GM23248 (cell line): ENCODE measurements at regions not wholly inside any gene's neighbourhood (a gene's known extent, or its start where the extent isn't known, plus 50 kb on each side); places are given as distances from the start of the nearest gene placed in this dataset.

ENCODE experiments used
- DNase-seq: peaks from one replicate; pipeline ENCODE4 v3.0.0-alpha.2; 2015
- H2AFZ ChIP-seq: fragments of 200-600 bp; sonication (generic); 2 replicates; pipeline ENCODE4 v1.6.1; 2016; ENCODE audit warnings: antibody characterized with exemption
- H3F3A ChIP-seq: fragments of 200-600 bp; sonication (generic); 2 replicates; pipeline ENCODE4 v1.6.1; 2016; ENCODE audit warnings: mild to moderate bottlenecking, antibody characterized with exemption, mixed run types; ENCODE audit not compliant: insufficient read depth
- H3K27ac ChIP-seq: fragments of 200-600 bp; sonication (generic); 2 replicates; pipeline ENCODE4 v1.5.1; 2016; ENCODE audit warnings: mild to moderate bottlenecking
- H3K27me3 ChIP-seq: fragments of 200-600 bp; sonication (generic); replicated peaks from 2 replicates; pipeline ENCODE4 v1.6.1; 2016; ENCODE audit warnings: mild to moderate bottlenecking; ENCODE audit not compliant: insufficient read depth
- H3K36me3 ChIP-seq: fragments of 200-600 bp; sonication (generic); 2 replicates; pipeline ENCODE4 v1.6.1; 2016; ENCODE audit warnings: low read depth, mild to moderate bottlenecking
- H3K4me1 ChIP-seq: fragments of 200-600 bp; sonication (generic); 2 replicates; pipeline ENCODE4 v1.6.1; 2016; ENCODE audit warnings: mild to moderate bottlenecking; ENCODE audit not compliant: insufficient read depth
- H3K4me2 ChIP-seq: fragments of 200-600 bp; sonication (generic); one replicate; pipeline ENCODE4 v1.6.1; 2016; ENCODE audit warnings: mild to moderate bottlenecking; ENCODE audit not compliant: unreplicated experiment
- H3K4me3 ChIP-seq: fragments of 200-600 bp; sonication (generic); 2 replicates; pipeline ENCODE4 v1.5.1; 2016; ENCODE audit warnings: mild to moderate bottlenecking
- H3K79me2 ChIP-seq: fragments of 200-600 bp; sonication (generic); 2 replicates; pipeline ENCODE4 v1.6.1; 2016; ENCODE audit warnings: mild to moderate bottlenecking; ENCODE audit not compliant: insufficient read depth
- H3K9ac ChIP-seq: fragments of 200-600 bp; sonication (generic); 2 replicates; pipeline ENCODE4 v1.6.1; 2016; ENCODE audit warnings: mild to moderate bottlenecking
- H3K9me2 ChIP-seq: fragments of 200-600 bp; sonication (generic); 2 replicates; pipeline ENCODE4 v1.6.1; 2016; ENCODE audit warnings: mixed run types, mild to moderate bottlenecking, moderate library complexity; ENCODE audit not compliant: insufficient read depth
- H3K9me3 ChIP-seq: fragments of 200-600 bp; sonication (generic); one replicate; pipeline ENCODE4 v1.6.1; 2017; ENCODE audit warnings: low read depth
- H4K20me1 ChIP-seq: fragments of 200-600 bp; sonication (generic); 2 replicates; pipeline ENCODE4 v1.6.0; 2016; ENCODE audit not compliant: insufficient read depth
- EZH2 ChIP-seq: fragments of 200-600 bp; sonication (generic); IDR thresholded peaks from 2 replicates; pipeline ENCODE4 v1.6.1; 2018; ENCODE audit warnings: antibody characterized with exemption, mild to moderate bottlenecking; ENCODE audit not compliant: insufficient read depth, poor library complexity, severe bottlenecking
- EZH2phosphoT487 ChIP-seq: fragments of 200-600 bp; sonication (generic); IDR thresholded peaks from 2 replicates; pipeline ENCODE4 v1.6.1; 2018; ENCODE audit warnings: antibody characterized with exemption, moderate library complexity, mild to moderate bottlenecking, low read depth; ENCODE audit not compliant: insufficient read depth
- whole genome bisulfite sequencing, 2 experiments: methylation state at CpG; one replicate each; pipeline ENCODE4 v1.1.6; 2015 to 2017; ENCODE audit warnings: low lambda C conversion rate in 2 of 2, low coverage in 1 of 2; ENCODE audit errors: missing lambda C conversion rate in 2 of 2; 5-methylcytosine and 5-hydroxymethylcytosine counted together
- in situ Hi-C: fragments of 300-500 bp; cut with MboI; formaldehyde crosslinking; loops from 2 replicates; pipeline ENCODE4 v1.15.0; 2020

DNA sequence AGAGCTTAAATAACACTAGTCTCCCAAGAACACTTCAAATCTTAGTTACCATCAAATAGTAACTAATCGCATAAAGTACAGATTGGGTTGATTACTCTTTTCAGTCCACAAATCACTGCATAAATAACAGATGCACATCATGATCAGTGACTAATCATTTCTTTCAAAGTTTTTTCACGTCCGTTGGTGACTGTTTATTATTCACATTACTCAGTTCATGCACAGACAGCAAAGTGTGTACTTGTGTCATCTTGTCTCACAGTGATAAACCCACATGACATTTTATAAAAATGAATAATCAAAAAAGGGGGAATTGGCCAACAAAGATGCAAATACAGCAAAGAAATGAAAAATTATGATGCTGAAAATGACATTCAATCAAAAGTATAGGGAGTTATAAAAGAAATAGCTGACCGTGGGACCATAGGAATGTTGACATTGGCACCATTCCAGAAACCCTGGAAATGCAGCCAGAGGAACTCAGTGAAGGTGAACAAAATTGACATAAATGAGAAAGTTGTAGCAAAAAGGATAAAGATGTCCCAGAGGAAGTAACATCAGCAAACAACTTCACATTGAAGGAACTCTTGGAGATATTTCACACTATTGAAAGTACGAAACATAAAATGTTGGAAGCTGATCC is 161.5 kb downstream of the SOX3 start:
- 37 to 39% methylated on average over 5 of the region's 5 CpGs for WGBS, 2 experiments
- H3K9me2 ChIP-seq: no peaks in the 10 kb centered on the region
- no peak for TF ChIP-seq EZH2
- TF ChIP-seq EZH2phosphoT487: no peak

DNA sequence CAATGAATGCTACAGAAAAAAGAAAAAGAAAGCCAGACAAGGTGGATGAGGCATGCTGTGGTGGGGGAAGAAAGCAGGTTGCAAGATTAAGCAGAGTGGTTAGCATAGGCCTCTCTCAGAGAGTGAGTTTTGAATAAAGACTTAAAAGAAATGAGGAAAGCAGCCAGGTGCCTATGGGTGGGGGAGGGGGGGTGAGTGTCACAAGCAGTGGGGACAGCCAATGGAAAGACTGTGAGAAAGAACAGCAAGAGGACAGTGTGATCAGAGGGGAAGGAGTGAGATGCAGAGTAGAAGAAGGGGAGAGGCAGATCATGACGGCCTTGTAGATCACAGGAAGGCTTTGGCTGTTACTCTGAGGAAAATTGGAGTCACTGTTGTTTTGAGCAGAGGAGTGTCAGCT is 162.5 kb downstream of the SOX3 start:
- H4K20me1 ChIP-seq: no peaks in the 10 kb centered on the region
- H2AFZ ChIP-seq: no peak overlapping the region
- no peak overlapping the region for H3K4me2 ChIP-seq
- no peaks in the 10 kb centered on the region for H3F3A ChIP-seq
- in situ Hi-C loops: no loop called here
- DNase-seq: no peak
- no peaks in the 10 kb centered on the region for H3K27me3 ChIP-seq
- H3K9me3 ChIP-seq: no peaks in the 10 kb centered on the region
- no peaks in the 10 kb centered on the region for H3K79me2 ChIP-seq
- TF ChIP-seq EZH2: no peak
- TF ChIP-seq EZH2phosphoT487: no peak
- no peaks in the 10 kb centered on the region for H3K9me2 ChIP-seq
- H3K4me3 ChIP-seq: no peak overlapping the region
- no peak overlapping the region for H3K9ac ChIP-seq
- H3K4me1 ChIP-seq: no peaks in the 10 kb centered on the region
- 17 to 43% methylated on average over 1 of the region's 1 CpG for WGBS, 2 experiments
- no peak overlapping the region for H3K27ac ChIP-seq
- H3K36me3 ChIP-seq: no peaks in the 10 kb centered on the region

More for the DNA sequence above, 161.5 kb downstream of the SOX3 start:
- H4K20me1 ChIP-seq: no peaks in the 10 kb centered on the region
- no peaks in the 10 kb centered on the region for H3K27me3 ChIP-seq
- H3K9me3 ChIP-seq: no peaks in the 10 kb centered on the region
- H2AFZ ChIP-seq: no peak overlapping the region
- in situ Hi-C loops: no loop called here
- no peaks in the 10 kb centered on the region for H3K79me2 ChIP-seq
- no peak overlapping the region for H3K27ac ChIP-seq
- no peak overlapping the region for H3K4me3 ChIP-seq
- no peak overlapping the region for H3K4me2 ChIP-seq
- H3K9ac ChIP-seq: no peak overlapping the region
- peak; percentile 24 for DNase-seq
- H3F3A ChIP-seq: no peaks in the 10 kb centered on the region
- no peaks in the 10 kb centered on the region for H3K36me3 ChIP-seq
- H3K4me1 ChIP-seq: no peaks in the 10 kb centered on the region

DNA sequence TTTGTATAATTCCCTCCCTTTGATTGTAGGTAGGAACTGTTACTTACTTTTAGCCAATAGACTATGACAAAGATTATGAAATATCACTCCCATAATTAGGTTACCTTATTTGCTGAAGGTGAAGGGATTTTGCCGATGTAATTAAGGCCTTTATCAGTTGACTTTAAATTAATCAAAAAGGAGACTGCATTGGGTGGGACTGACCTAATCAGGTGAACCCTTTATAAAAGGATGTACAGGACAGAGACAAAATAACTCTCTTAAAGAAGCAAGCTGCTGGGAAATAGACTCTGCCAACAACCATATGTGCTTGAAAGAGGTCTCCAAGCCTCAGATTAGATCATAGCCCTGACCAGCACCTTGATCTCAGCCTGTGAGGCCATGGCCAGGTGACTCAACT is 167.6 kb downstream of the SOX3 start:
- in situ Hi-C loops: no loop called here
- H3K4me2 ChIP-seq: no peak overlapping the region
- H3K4me3 ChIP-seq: no peak overlapping the region
- H3K4me1 ChIP-seq: no peaks in the 10 kb centered on the region
- no peak for TF ChIP-seq EZH2
- no peak for TF ChIP-seq EZH2phosphoT487
- H3K9me2 ChIP-seq: no peaks in the 10 kb centered on the region
- H3F3A ChIP-seq: no peaks in the 10 kb centered on the region
- DNase-seq: no peak
- no peaks in the 10 kb centered on the region for H3K9me3 ChIP-seq
- H3K27me3 ChIP-seq: no peaks in the 10 kb centered on the region
- H3K27ac ChIP-seq: no peak overlapping the region
- WGBS, 2 experiments: 83 to 100% methylated on average over 1 of the region's 1 CpG
- no peak overlapping the region for H3K9ac ChIP-seq
- H3K36me3 ChIP-seq: no peaks in the 10 kb centered on the region
- H4K20me1 ChIP-seq: no peaks in the 10 kb centered on the region
- no peaks in the 10 kb centered on the region for H3K79me2 ChIP-seq
- H2AFZ ChIP-seq: no peak overlapping the region

DNA sequence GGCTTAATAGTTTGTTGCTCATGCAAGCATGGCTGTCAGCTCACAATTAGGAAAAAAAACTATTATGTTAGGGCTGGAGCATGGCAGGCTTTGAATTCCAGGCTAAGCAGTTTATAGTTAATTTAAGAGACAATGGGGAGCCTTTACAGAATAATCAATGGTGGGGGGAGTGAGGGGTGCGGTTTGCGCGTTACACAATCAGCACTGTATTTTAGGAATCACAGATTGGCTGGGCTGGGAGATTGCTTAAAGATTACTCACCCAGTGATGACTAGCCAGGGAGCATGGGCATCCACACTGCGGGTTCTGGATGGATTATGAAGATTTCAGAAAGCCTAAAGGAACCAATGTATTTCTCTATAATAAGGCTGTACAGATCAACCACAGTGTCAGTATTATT is 186.6 kb downstream of the SOX3 start:
- Histone ChIP-seq H3F3A (no peaks in the 10 kb centered on the region), H2AFZ (no peak overlapping the region), H3K4me2 (peak overlapping the region; percentile 35), H3K9me3 (no peaks in the 10 kb centered on the region), H3K27me3 (no peaks in the 10 kb centered on the region), H3K79me2 (no peaks in the 10 kb centered on the region), H3K36me3 (no peaks in the 10 kb centered on the region), H3K4me3 (no peak overlapping the region), H3K27ac (no peak overlapping the region), H4K20me1 (no peaks in the 10 kb centered on the region), H3K9ac (no peak overlapping the region), H3K4me1 (0 out of 2 replicates have a peak, but pooled peaks cover 3% of the 10 kb centered on the region), H3K9me2 (no peaks in the 10 kb centered on the region)
- WGBS, 2 experiments: 0 to 7% methylated on average over 3 to 4 of the region's 4 CpGs
- in situ Hi-C loops: no loop called here
- DNase-seq: peak; percentile 77
- TF ChIP-seq EZH2 (no peak), EZH2phosphoT487 (no peak)
